GM21737 (cell line): ENCODE measurements at regions not wholly inside any gene's neighbourhood (a gene's known extent, or its start where the extent isn't known, plus 50 kb on each side); places are given as distances from the start of the nearest gene placed in this dataset.

Source experiments
- ATAC-seq: cut with Tn5 transposase; IDR thresholded peaks from one replicate; pipeline ENCODE4 v1.9.1; 2021; ENCODE audit warnings: mild to moderate bottlenecking, moderate library complexity; ENCODE audit not compliant: unreplicated experiment

GRCh38 chr2:19559596-19560240 lies 201.3 kb upstream of the OSR1 start:
- ATAC-seq: no peak

- no peak for ATAC-seq
These were observed 198.2 kb upstream of the OSR1 start for GRCh38 chr2:19556648-19557047.

- peak; percentile 50 for ATAC-seq
These were observed 196.1 kb upstream of the OSR1 start for GRCh38 chr2:19554520-19554919.

- ATAC-seq: no peak
These were observed 193.8 kb upstream of the OSR1 start for GRCh38 chr2:19552270-19552669.

GRCh38 chr2:19550750-19551149 lies 192.3 kb upstream of the OSR1 start:
- no peak for ATAC-seq

- no peak for ATAC-seq
These were observed 191.4 kb upstream of the OSR1 start for GRCh38 chr2:19549821-19550220.

- ATAC-seq: no peak
These were observed 189.7 kb upstream of the OSR1 start for GRCh38 chr2:19548116-19548515.

GRCh38 chr2:19547321-19547720 lies 188.9 kb upstream of the OSR1 start:
- no peak for ATAC-seq

GRCh38 chr2:19545507-19545906 lies 187.1 kb upstream of the OSR1 start:
- ATAC-seq: no peak

GRCh38 chr2:19543663-19544383 lies 185.4 kb upstream of the OSR1 start:
- ATAC-seq: no peak

- no peak for ATAC-seq
These were observed 184.6 kb upstream of the OSR1 start for GRCh38 chr2:19542796-19543662.

- ATAC-seq: no peak
These were observed 183.5 kb upstream of the OSR1 start for GRCh38 chr2:19541884-19542283.

- ATAC-seq: no peak
These were observed 182.5 kb upstream of the OSR1 start for GRCh38 chr2:19540739-19541525.

- ATAC-seq: no peak
These were observed 180.1 kb upstream of the OSR1 start for GRCh38 chr2:19538411-19538963.

GRCh38 chr2:19536136-19536535 lies 177.7 kb upstream of the OSR1 start:
- ATAC-seq: no peak

GRCh38 chr2:19532547-19533196 lies 174.2 kb upstream of the OSR1 start:
- no peak for ATAC-seq

- ATAC-seq: no peak
These were observed 171.3 kb upstream of the OSR1 start for GRCh38 chr2:19529677-19530076.

- ATAC-seq: no peak
These were observed 169.3 kb upstream of the OSR1 start for GRCh38 chr2:19527771-19528170.

- ATAC-seq: no peak
These were observed 166.9 kb upstream of the OSR1 start for GRCh38 chr2:19525313-19525712.

- ATAC-seq: no peak
These were observed 160.6 kb upstream of the OSR1 start for GRCh38 chr2:19519045-19519444.
